Stimulated activated CD4-positive, alpha-beta T cell treated with anti-CD3 and anti-CD28 coated beads, TNF-alpha, amount 100 ng/mL, for 48 hours (primary cell): ENCODE measurements at regions not wholly inside any gene's neighbourhood (a gene's known extent, or its start where the extent isn't known, plus 50 kb on each side); places are given as distances from the start of the nearest gene placed in this dataset.

ENCODE experiments used
- DNase-seq, 3 donors: peaks; one replicate each; pipeline ENCODE4 v3.0.0-alpha.2; 2020; ENCODE audit warnings: low read depth in 3 of 3

GRCh38 chr7:16167526-16167925 is 253.8 kb downstream of the CRPPA start:
- DNase-seq = no peak

- no peak for DNase-seq
Observed at GRCh38 chr7:16144361-16144760, 277.0 kb downstream of the CRPPA start.

- DNase-seq = no peak
Observed at GRCh38 chr7:16137944-16138343, 283.4 kb downstream of the CRPPA start.

DNA sequence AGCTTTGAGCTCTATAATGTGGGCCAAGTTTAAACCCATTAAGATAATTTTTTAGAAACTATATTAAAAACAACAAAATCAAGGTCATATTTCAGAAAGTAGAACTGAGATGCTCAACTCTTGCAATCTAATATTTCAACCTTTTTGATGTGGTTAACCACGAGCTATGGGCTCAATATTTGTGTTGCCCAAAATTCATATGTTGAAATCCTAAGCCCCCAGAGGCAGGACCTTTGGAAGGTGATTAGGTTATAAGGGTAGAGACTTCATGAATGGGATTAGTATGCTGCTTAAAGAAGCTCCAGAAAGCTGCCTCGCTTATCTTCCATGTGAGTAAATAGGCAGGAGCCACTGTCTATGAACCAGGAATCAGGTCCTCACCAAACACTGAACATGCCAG is 284.4 kb downstream of the CRPPA start:
- no peak for DNase-seq

- DNase-seq = no peak
Observed at GRCh38 chr7:16135658-16136057, 285.7 kb downstream of the CRPPA start.

- no peak for DNase-seq
Observed at GRCh38 chr7:16130111-16131110, 290.9 kb downstream of the CRPPA start.

- DNase-seq = no peak
Observed at GRCh38 chr7:16129431-16130110, 291.8 kb downstream of the CRPPA start.

DNA sequence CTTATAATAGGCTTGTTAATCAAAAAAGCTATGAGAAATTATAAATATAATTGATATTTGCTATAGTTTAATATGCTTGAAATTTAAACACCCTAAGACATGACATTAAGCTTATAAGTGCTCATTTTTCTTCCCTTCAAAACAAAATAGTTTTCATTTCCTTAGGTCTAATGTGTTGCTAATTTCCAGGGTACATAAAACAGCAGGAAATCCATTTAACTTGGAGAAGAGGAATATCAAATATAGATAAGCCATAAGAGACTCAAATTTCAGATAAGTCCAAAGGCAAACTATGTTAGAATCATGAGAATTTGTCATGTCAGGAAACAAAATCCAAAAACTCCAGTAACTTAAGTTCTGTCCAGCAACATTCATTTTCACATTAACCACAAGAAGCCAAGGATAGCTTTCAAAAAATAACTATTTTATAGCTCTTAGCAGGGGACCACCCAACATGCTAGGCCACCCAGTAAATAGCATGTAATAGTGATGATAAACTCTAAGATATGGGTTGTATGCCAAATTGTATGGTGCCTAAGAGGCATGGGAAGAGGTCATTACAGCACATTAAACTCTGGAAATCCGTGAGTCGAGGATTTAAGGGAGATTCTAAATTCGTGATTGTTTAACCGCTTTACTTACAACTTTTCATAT is 298.1 kb downstream of the CRPPA start:
- DNase-seq = no peak

DNA sequence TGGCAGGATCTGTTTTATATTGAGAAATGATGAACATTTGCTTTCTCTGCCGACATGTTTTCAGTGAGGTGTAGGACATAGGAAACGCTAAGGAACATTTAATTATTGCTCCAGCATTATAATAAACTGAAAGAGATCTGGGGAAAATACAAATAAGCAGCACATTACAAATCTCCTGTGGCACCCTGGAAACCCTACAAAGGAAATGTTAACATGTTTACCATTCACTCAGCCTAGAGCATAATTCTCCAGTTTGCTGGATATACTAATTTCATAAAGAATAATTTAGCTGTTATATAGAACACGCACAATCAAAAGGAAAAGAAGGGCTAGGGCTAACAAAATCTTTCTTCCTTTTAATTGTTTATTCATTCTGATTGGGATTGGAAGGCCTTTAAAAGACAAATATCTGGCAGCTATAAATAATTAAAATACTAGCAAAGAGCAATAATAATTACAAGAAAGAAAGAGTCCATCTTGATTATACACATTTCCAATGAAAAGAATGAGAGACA is 299.4 kb downstream of the CRPPA start:
- DNase-seq = no peak

GRCh38 chr7:16115374-16115773 is 306.0 kb downstream of the CRPPA start:
- no peak for DNase-seq

GRCh38 chr7:16114633-16115032 is 306.7 kb downstream of the CRPPA start:
- DNase-seq = no peak

DNA sequence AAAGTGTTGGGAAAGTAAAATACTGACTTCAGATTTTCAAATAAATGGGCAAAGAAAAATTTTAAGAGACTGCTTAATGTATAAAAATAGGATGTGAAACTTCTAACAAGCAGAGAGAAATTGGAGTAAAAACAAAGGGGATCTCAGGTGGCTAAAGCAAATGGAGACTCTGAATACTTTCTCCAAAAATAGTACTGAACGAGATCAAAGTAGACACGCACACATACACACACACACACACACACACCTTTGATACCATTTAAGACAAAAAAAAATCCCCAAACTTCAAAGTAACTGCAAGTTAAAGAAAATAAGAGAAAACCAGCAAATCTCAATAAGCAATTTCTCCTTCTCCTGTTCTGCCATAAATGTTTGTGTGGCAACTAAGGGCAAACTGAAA is 307.3 kb downstream of the CRPPA start:
- no peak for DNase-seq

DNA sequence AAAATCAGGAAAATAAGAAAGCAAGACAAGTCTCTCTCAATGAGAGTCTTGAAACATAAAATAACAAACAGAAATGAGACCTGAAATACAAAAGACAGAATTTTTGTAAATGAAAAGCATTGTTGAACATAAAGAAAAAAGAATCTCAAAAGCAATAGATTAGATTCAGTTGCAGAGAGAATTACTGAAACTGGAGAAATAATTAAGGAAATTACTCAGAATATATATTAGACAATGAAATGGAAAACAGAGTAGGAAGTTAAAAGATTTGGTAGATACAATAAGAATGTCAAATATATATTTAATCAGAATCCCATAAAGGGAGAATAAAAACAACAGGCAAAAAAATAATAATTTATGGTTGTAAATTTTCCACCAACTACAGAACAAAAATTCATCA is 308.3 kb downstream of the CRPPA start:
- no peak for DNase-seq

- DNase-seq = no peak
Observed at GRCh38 chr7:16106869-16107268, 314.5 kb downstream of the CRPPA start.

- DNase-seq = no peak
Observed at GRCh38 chr7:16106300-16106699, 315.0 kb downstream of the CRPPA start.

- DNase-seq = no peak
Observed at GRCh38 chr7:16099302-16099849, 322.0 kb downstream of the CRPPA start.

- DNase-seq = no peak
Observed at GRCh38 chr7:16098585-16099179, 322.7 kb downstream of the CRPPA start.

- DNase-seq = no peak
Observed at GRCh38 chr7:16098058-16098457, 323.3 kb downstream of the CRPPA start.

- no peak for DNase-seq
Observed at GRCh38 chr7:16095171-16095950, 326.0 kb downstream of the CRPPA start.

DNA sequence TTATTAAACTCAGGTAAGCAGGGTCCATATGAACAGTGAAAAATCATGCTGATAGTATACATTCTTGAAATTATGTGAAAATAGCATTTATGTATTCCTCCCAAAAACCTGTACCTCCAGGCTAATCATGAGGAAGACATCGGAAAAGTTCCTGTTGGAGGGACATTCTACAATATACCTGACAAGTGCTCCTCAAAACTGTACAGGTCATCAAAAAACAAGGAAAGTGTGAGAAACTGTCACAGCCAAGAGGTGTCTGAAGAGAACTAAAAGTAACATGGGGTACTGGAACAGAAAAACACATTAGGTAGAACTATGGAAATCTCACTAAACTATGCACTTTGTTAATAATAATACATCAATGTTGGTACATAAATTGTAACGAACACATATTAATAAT is 326.7 kb downstream of the CRPPA start:
- no peak for DNase-seq

DNA sequence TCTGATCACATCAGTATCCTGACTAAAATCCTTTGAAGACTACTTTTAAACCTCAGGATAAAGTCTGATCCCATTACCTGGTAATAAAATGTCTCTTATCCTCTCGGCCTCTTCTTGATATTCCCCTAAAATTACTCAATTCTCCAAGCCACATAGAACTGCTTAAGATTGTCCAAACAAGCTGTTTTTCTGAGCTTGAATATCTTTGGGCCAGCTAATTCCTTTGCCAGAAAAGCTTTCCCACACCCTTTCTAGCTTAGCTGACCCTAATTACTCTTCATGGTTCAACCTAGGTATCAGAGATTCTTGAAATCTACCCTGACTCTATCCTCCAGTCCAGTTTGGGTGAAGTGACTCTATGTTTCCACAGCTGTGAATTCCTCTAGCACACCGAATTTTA is 328.6 kb downstream of the CRPPA start:
- no peak for DNase-seq
